ENCODE measurements at regions not wholly inside any gene's neighbourhood (a gene's known extent, or its start where the extent isn't known, plus 50 kb on each side); places are given as distances from the start of the nearest gene placed in this dataset.

DNA sequence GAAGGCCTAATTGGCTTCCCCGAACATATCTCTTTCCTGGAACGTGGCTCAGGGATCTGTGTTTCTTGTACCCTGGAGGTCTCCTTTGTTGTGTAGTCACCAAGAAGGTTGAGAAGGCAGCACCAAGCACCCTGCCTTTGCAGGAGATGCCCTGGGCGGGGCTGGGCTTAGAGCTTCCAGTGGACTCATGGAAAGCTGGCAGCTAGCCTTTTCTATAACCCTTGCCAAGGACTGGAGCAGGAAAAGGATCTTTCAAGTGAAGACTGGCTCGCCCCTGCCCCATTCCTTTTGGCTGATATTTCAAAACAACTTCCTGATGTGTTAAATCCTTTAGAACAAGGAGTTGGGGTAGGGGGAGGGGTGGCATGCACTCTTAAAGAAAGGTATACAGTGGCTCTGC, 58.9 kb upstream of the EPHA6 start:
- Histone ChIP-seq H3K4me3 (no peak overlapping the region), H3K4me2 (ENCODE audit: insufficient read depth, low read length) (no peak overlapping the region), H2AFZ (ENCODE audit: low read depth, low read length) (no peak overlapping the region), H3K9me3 (replicated peaks; ENCODE audit: control insufficient read depth, insufficient read depth, low read depth, low read length) (no peaks in the 10 kb centered on the region), H3K36me3 (ENCODE audit: control insufficient read depth, insufficient read depth, low read length) (no peaks in the 10 kb centered on the region), H3K27me3 (ENCODE audit: control insufficient read depth in 2 of 2, insufficient read depth in 2 of 2, low read length in 2 of 2) (no peaks in the 10 kb centered on the region), H3K4me1 (replicated peaks in 1 of 2; ENCODE audit: control insufficient read depth in 2 of 2, insufficient read depth in 2 of 2, low read length in 2 of 2) (no peaks in the 10 kb centered on the region), H3K9me1 (ENCODE audit: control insufficient read depth, insufficient read depth, low read length) (no peaks in the 10 kb centered on the region), H3K27ac (ENCODE audit: extremely low read depth, low read depth, low read length) (no peak overlapping the region), H3K9ac (ENCODE audit: insufficient read depth in 1 of 2, low read depth in 2 of 2, low read length in 2 of 2) (no peak overlapping the region), H4K20me1 (replicated peaks; ENCODE audit: control insufficient read depth, insufficient read depth, low read length) (no peaks in the 10 kb centered on the region), H3K79me2 (ENCODE audit: control insufficient read depth, insufficient read depth, low read length) (no peaks in the 10 kb centered on the region)
- in situ Hi-C loops (cut with MboI) (no loop called here), intact Hi-C loops (cut with micrococcal nuclease) (no loop called here)
- DNase-seq (ENCODE audit: extremely low read depth in 1 of 4, low spot score in 3 of 4), result no peak
- CTCF ChIA-PET (ENCODE audit: low intra/inter-chr PET ratio), result no interaction called here
- no peak for FAIRE-seq
- no peak for ATAC-seq
- POLR2A ChIA-PET, result no interaction called here
- no peak for TF ChIP-seq MCM5 (IDR thresholded peaks at IDR 0.05; ENCODE audit: low read depth)
- no peak for TF ChIP-seq ZNF785 (CRISPR knock-in tag; IDR thresholded peaks at IDR 0.05)
- TF ChIP-seq FOXA1 (IDR thresholded peaks at IDR 0.05; ENCODE audit: borderline replicate concordance), result no peak
- BruUV-seq (replicated peaks), result no TSS peak
- 0% methylated on average over 2 of the region's 4 CpGs for WGBS (ENCODE audit: insufficient coverage, low coverage, missing lambda C conversion rate)

DNA sequence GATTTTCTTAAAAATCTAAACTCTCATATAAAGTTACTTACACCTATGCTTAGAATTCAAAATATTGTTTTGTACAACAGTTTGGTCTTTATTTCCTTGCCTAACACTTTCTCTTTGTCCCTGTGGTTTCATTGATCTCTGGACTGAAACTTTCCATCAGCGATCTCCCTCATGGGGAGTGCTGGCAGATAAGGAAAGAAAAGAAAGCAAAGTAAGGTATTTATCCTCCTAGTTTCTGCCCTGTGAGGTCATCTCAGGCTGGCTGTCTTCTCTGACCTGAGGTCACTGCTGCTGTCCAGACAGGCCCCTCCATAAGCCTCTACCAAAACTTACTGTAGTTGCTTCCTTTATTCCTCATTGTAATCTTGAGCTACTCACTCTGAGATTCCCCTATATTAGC, 57.9 kb upstream of the EPHA6 start:
- ChIA-PET CTCF (ENCODE audit: low intra/inter-chr PET ratio) (no interaction called here), POLR2A (interaction anchor here (0.6 kb wide), 1 partner anchor 1883 kb away, joined by 4 read pairs; no protein-coding TSS in a partner anchor)
- in situ Hi-C loops (cut with MboI), result no loop called here
- Histone ChIP-seq H4K20me1 (replicated peaks; ENCODE audit: control insufficient read depth, insufficient read depth, low read length) (no peaks in the 10 kb centered on the region), H3K36me3 (ENCODE audit: control insufficient read depth, insufficient read depth, low read length) (no peaks in the 10 kb centered on the region), H3K4me2 (ENCODE audit: insufficient read depth, low read length) (no peak overlapping the region), H3K27ac (ENCODE audit: extremely low read depth, low read depth, low read length) (no peak overlapping the region), H3K9me3 (replicated peaks; ENCODE audit: control insufficient read depth, insufficient read depth, low read depth, low read length) (no peaks in the 10 kb centered on the region), H3K9ac (ENCODE audit: insufficient read depth in 1 of 2, low read depth in 2 of 2, low read length in 2 of 2) (no peak overlapping the region), H3K27me3 (ENCODE audit: control insufficient read depth in 2 of 2, insufficient read depth in 2 of 2, low read length in 2 of 2) (no peaks in the 10 kb centered on the region), H3K4me1 (replicated peaks in 1 of 2; ENCODE audit: control insufficient read depth in 2 of 2, insufficient read depth in 2 of 2, low read length in 2 of 2) (no peaks in the 10 kb centered on the region), H3K4me3 (no peak overlapping the region), H2AFZ (ENCODE audit: low read depth, low read length) (no peak overlapping the region), H3K79me2 (ENCODE audit: control insufficient read depth, insufficient read depth, low read length) (no peaks in the 10 kb centered on the region), H3K9me1 (ENCODE audit: control insufficient read depth, insufficient read depth, low read length) (no peaks in the 10 kb centered on the region)
- FAIRE-seq (no peak), DNase-seq (ENCODE audit: extremely low read depth in 1 of 4, low spot score in 3 of 4) (no peak), ATAC-seq (no peak)
- intact Hi-C loops (cut with micrococcal nuclease), result no loop called here
- TF ChIP-seq, protein P1, sequence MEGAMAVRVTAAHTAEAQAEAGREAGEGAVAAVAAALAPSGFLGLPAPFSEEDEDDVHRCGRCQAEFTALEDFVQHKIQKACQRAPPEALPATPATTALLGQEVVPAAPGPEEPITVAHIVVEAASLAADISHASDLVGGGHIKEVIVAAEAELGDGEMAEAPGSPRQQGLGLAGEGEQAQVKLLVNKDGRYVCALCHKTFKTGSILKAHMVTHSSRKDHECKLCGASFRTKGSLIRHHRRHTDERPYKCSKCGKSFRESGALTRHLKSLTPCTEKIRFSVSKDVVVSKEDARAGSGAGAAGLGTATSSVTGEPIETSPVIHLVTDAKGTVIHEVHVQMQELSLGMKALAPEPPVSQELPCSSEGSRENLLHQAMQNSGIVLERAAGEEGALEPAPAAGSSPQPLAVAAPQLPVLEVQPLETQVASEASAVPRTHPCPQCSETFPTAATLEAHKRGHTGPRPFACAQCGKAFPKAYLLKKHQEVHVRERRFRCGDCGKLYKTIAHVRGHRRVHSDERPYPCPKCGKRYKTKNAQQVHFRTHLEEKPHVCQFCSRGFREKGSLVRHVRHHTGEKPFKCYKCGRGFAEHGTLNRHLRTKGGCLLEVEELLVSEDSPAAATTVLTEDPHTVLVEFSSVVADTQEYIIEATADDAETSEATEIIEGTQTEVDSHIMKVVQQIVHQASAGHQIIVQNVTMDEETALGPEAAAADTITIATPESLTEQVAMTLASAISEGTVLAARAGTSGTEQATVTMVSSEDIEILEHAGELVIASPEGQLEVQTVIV (CRISPR knock-in tag; IDR thresholded peaks at IDR 0.05; ENCODE audit: borderline replicate concordance), result no peak
- TF ChIP-seq CAMTA2 (CRISPR knock-in tag; conservative IDR thresholded peaks at IDR 0.05) (no peak), RB1 (IDR thresholded peaks at IDR 0.05; ENCODE audit: low read depth) (no peak), CCAR2 (IDR thresholded peaks at IDR 0.05; ENCODE audit: low read depth, low read length) (no peak), GTF2F1 (IDR thresholded peaks at IDR 0.05; ENCODE audit: low read depth, low read length) (no peak), TBL1XR1 (IDR thresholded peaks at IDR 0.05; ENCODE audit: low read length in 2 of 2) (no peak), POLR2AphosphoS5 (IDR thresholded peaks at IDR 0.05; ENCODE audit: control insufficient read depth, insufficient read depth, low read depth, low read length) (no peak), SIRT6 (IDR thresholded peaks at IDR 0.05; ENCODE audit: low read depth, low read length) (no peak), ADNP (tag; IDR thresholded peaks at IDR 0.05) (no peak), CSDE1 (IDR thresholded peaks at IDR 0.05) (no peak), MED1 (CRISPR knock-in tag; IDR thresholded peaks at IDR 0.05; ENCODE audit: borderline replicate concordance) (no peak)
- TF ChIP-seq, protein P2, sequence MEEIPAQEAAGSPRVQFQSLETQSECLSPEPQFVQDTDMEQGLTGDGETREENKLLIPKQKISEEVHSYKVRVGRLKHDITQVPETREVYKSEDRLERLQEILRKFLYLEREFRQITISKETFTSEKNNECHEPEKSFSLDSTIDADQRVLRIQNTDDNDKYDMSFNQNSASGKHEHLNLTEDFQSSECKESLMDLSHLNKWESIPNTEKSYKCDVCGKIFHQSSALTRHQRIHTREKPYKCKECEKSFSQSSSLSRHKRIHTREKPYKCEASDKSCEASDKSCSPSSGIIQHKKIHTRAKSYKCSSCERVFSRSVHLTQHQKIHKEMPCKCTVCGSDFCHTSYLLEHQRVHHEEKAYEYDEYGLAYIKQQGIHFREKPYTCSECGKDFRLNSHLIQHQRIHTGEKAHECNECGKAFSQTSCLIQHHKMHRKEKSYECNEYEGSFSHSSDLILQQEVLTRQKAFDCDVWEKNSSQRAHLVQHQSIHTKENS (CRISPR knock-in tag; IDR thresholded peaks at IDR 0.05), result no peak
- 0% methylated on average over 1 of the region's 1 CpG for WGBS (ENCODE audit: insufficient coverage, low coverage, missing lambda C conversion rate)
- no TSS peak for BruUV-seq (replicated peaks)

Measured in K562 (cell line).